ENCODE measurements at regions not wholly inside any gene's neighbourhood (a gene's known extent, or its start where the extent isn't known, plus 50 kb on each side); places are given as distances from the start of the nearest gene placed in this dataset.

DNA sequence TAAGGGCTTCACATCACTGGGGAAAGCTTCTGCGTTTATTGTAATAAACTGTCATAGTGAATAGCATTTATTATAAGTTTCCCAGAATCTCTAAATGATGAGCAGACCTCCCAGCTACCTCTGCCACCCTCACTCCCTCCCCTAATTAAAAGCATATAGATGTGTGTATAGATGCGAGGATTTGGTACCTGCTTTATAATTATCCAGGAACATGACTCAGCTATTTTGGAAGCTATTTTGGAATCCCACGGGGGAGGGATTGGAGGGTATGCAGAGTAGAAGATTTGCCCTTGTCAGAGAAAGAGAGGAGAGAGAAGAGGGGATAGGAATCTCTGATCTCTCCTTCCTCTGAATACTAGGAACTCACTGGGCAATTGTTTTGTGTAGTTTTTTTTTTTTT, 455.3 kb downstream of the ADRA2A start (continued):
- TF ChIP-seq, protein P1, sequence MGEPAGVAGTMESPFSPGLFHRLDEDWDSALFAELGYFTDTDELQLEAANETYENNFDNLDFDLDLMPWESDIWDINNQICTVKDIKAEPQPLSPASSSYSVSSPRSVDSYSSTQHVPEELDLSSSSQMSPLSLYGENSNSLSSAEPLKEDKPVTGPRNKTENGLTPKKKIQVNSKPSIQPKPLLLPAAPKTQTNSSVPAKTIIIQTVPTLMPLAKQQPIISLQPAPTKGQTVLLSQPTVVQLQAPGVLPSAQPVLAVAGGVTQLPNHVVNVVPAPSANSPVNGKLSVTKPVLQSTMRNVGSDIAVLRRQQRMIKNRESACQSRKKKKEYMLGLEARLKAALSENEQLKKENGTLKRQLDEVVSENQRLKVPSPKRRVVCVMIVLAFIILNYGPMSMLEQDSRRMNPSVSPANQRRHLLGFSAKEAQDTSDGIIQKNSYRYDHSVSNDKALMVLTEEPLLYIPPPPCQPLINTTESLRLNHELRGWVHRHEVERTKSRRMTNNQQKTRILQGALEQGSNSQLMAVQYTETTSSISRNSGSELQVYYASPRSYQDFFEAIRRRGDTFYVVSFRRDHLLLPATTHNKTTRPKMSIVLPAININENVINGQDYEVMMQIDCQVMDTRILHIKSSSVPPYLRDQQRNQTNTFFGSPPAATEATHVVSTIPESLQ (CRISPR knock-in tag; IDR thresholded peaks at IDR 0.05): no peak
- no peak for TF ChIP-seq TEAD1 (CRISPR knock-in tag; IDR thresholded peaks at IDR 0.05)
- TF ChIP-seq, protein P2, sequence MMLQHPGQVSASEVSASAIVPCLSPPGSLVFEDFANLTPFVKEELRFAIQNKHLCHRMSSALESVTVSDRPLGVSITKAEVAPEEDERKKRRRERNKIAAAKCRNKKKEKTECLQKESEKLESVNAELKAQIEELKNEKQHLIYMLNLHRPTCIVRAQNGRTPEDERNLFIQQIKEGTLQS (CRISPR knock-in tag; conservative IDR thresholded peaks at IDR 0.05): no peak

DNA sequence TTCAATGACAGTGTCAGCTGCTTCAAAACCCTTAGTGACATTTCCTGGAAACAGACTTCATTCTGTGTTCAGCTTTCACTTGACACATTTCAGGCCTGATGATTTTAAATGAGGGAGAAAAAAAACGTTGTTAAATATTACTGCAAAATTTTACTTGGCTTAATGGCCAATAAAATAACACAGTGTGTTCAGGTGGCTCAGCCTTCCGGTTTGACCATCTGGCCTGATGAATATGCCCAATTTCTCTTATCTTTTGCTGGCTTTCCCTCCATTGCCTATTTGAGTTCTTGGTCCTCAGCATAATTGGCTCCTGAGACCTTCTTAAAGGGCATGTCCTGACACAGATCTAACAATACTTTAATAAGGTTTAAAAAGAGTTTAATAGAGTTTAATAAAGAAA, 462.4 kb downstream of the ADRA2A start:
- Mint-ChIP-seq H3K27ac (no peak overlapping the region), H3K36me3 (no peaks in the 10 kb centered on the region), H3K9me3 (no peaks in the 10 kb centered on the region), H3K4me3 (no peak overlapping the region), H3K4me1 (no peaks in the 10 kb centered on the region), H3K27me3 (ENCODE audit: low read depth) (no peaks in the 10 kb centered on the region; the same call in 1 of the 2 replicates)
- ChIA-PET CTCF (no interaction called here), POLR2A (no interaction called here)
- TF ChIP-seq, protein P3, sequence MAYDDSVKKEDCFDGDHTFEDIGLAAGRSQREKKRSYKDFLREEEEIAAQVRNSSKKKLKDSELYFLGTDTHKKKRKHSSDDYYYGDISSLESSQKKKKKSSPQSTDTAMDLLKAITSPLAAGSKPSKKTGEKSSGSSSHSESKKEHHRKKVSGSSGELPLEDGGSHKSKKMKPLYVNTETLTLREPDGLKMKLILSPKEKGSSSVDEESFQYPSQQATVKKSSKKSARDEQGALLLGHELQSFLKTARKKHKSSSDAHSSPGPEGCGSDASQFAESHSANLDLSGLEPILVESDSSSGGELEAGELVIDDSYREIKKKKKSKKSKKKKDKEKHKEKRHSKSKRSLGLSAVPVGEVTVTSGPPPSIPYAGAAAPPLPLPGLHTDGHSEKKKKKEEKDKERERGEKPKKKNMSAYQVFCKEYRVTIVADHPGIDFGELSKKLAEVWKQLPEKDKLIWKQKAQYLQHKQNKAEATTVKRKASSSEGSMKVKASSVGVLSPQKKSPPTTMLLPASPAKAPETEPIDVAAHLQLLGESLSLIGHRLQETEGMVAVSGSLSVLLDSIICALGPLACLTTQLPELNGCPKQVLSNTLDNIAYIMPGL (CRISPR knock-in tag; IDR thresholded peaks at IDR 0.05): no peak
- TF ChIP-seq ATF1 (CRISPR knock-in tag; IDR thresholded peaks at IDR 0.05): no peak
- DNase-seq (ENCODE audit: low spot score) (no peak), ATAC-seq (no peak)

DNA sequence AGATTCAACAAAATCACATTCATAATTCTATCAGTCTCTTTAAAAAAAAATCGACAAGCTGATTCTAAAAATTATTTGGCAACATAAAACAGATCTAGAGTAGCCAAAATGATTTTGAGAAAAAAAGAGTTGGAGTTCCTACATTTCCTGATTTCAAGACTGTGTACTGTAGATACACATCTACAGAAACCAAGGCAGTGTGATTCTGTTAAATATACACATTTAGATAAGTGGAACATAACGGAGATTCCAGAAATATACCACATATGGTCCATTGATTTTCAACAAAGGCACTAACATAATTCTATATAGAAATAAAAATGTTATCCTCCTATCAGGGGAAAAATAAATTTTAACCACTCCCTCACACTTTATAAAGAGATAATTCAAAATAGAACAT, 467.0 kb downstream of the ADRA2A start:
- Mint-ChIP-seq H3K4me3 (no peak overlapping the region), H3K27me3 (ENCODE audit: low read depth) (no peaks in the 10 kb centered on the region), H3K4me1 (peaks cover 7% of the 10 kb centered on the region), H3K9me3 (no peaks in the 10 kb centered on the region), H3K36me3 (no peaks in the 10 kb centered on the region), H3K27ac (no peak overlapping the region)
- DNase-seq (ENCODE audit: low spot score): no peak
- POLR2A ChIA-PET: no interaction called here
- no peak for ATAC-seq
- CTCF ChIA-PET: no interaction called here
- TF ChIP-seq OVOL2 (CRISPR knock-in tag; IDR thresholded peaks at IDR 0.05; ENCODE audit: borderline replicate concordance) (no peak), GRHL2 (CRISPR knock-in tag; IDR thresholded peaks at IDR 0.05; ENCODE audit: insufficient replicate concordance, severe bottlenecking) (no peak), ATF1 (CRISPR knock-in tag; IDR thresholded peaks at IDR 0.05) (no peak), JUN (CRISPR knock-in tag; IDR thresholded peaks at IDR 0.05) (no peak), SP1 (CRISPR knock-in tag; conservative IDR thresholded peaks at IDR 0.05) (no peak), NFE2L1 (CRISPR knock-in tag; IDR thresholded peaks at IDR 0.05) (no peak), HMGA2 (CRISPR knock-in tag; IDR thresholded peaks at IDR 0.05) (no peak), NFYB (CRISPR knock-in tag; conservative IDR thresholded peaks at IDR 0.05; ENCODE audit: low read depth) (no peak), FOXJ3 (CRISPR knock-in tag; IDR thresholded peaks at IDR 0.05; ENCODE audit: borderline replicate concordance) (no peak), MXD4 (CRISPR knock-in tag; IDR thresholded peaks at IDR 0.05; ENCODE audit: borderline replicate concordance) (no peak), ZNF317 (CRISPR knock-in tag; IDR thresholded peaks at IDR 0.05; ENCODE audit: borderline replicate concordance, low read depth) (no peak), ZNF423 (CRISPR knock-in tag; IDR thresholded peaks at IDR 0.05) (no peak)
- TF ChIP-seq, protein P2 (CRISPR knock-in tag; conservative IDR thresholded peaks at IDR 0.05): no peak
- TF ChIP-seq, protein P4, sequence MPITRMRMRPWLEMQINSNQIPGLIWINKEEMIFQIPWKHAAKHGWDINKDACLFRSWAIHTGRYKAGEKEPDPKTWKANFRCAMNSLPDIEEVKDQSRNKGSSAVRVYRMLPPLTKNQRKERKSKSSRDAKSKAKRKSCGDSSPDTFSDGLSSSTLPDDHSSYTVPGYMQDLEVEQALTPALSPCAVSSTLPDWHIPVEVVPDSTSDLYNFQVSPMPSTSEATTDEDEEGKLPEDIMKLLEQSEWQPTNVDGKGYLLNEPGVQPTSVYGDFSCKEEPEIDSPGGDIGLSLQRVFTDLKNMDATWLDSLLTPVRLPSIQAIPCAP (CRISPR knock-in tag; IDR thresholded peaks at IDR 0.05): no peak
- TF ChIP-seq, protein P5, sequence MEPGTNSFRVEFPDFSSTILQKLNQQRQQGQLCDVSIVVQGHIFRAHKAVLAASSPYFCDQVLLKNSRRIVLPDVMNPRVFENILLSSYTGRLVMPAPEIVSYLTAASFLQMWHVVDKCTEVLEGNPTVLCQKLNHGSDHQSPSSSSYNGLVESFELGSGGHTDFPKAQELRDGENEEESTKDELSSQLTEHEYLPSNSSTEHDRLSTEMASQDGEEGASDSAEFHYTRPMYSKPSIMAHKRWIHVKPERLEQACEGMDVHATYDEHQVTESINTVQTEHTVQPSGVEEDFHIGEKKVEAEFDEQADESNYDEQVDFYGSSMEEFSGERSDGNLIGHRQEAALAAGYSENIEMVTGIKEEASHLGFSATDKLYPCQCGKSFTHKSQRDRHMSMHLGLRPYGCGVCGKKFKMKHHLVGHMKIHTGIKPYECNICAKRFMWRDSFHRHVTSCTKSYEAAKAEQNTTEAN (CRISPR knock-in tag; IDR thresholded peaks at IDR 0.05): no peak

Measured in WTC11 (cell line).